Activated CD4-positive, alpha-beta T cell treated with anti-CD3 and anti-CD28 coated beads, Interleukin-2, amount 10 ng/mL, durations not matched to agents 7 days and 5 days (primary cell): ENCODE measurements at regions not wholly inside any gene's neighbourhood (a gene's known extent, or its start where the extent isn't known, plus 50 kb on each side); places are given as distances from the start of the nearest gene placed in this dataset.

Source experiments
- CTCF ChIA-PET: fragments of 350-600 bp; sonication (Branson Sonifier 250); formaldehyde crosslinking; loops from one replicate; lab custom pipeline; 2021; ENCODE audit warnings: antibody characterized with exemption; lab: Charles Lee
- POLR2A ChIA-PET: fragments of 350-600 bp; sonication (Branson Sonifier 250); formaldehyde crosslinking; loops from one replicate; lab custom pipeline; 2021; ENCODE audit warnings: antibody characterized with exemption; lab: Charles Lee
- DNase-seq: peaks from one replicate; pipeline ENCODE4 v3.0.0-alpha.2; 2020
- H3K27ac Mint-ChIP-seq: one replicate; pipeline ENCODE4 v1.8.0; 2021; ENCODE audit warnings: mild to moderate bottlenecking, moderate library complexity, mixed read lengths
- H3K27me3 Mint-ChIP-seq: one replicate; pipeline ENCODE4 v1.8.0; 2021; ENCODE audit warnings: mixed read lengths
- H3K36me3 Mint-ChIP-seq: one replicate; pipeline ENCODE4 v1.8.0; 2021; ENCODE audit warnings: low read depth, mixed read lengths
- H3K4me1 Mint-ChIP-seq: one replicate; pipeline ENCODE4 v1.8.0; 2021; ENCODE audit warnings: mixed read lengths
- H3K4me3 Mint-ChIP-seq: one replicate; pipeline ENCODE4 v1.8.0; 2021; ENCODE audit warnings: mild to moderate bottlenecking, moderate library complexity, mixed read lengths
- H3K9me3 Mint-ChIP-seq: one replicate; pipeline ENCODE4 v1.8.0; 2021; ENCODE audit warnings: mixed read lengths

DNA sequence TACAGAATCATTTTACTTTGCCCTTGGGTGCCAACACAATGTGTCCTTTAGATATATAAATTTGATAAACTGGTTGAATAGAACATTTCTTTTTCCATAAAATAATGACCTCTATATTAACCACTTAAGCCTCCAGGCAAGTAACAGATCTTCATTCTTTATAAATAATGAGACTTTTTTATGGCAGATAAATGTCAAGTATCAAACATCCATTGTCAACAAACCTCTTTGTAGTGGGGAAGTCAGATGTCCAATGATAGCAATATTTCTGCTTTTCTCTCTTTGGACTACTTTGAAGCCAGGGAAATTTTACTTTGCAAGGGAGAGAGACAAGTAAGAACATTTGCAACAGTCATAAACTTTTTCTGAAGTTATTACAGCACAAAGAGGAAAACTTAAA is 841.2 kb downstream of the CDH8 start:
- no peak for DNase-seq
- H3K27me3 Mint-ChIP-seq, result no peaks in the 10 kb centered on the region
- CTCF ChIA-PET, result no interaction called here
- no peak overlapping the region for H3K4me3 Mint-ChIP-seq
- H3K27ac Mint-ChIP-seq, result no peak overlapping the region
- no peaks in the 10 kb centered on the region for H3K4me1 Mint-ChIP-seq
- peaks cover 3% of the 10 kb centered on the region for H3K9me3 Mint-ChIP-seq
- no peaks in the 10 kb centered on the region for H3K36me3 Mint-ChIP-seq
- POLR2A ChIA-PET, result no interaction called here

DNA sequence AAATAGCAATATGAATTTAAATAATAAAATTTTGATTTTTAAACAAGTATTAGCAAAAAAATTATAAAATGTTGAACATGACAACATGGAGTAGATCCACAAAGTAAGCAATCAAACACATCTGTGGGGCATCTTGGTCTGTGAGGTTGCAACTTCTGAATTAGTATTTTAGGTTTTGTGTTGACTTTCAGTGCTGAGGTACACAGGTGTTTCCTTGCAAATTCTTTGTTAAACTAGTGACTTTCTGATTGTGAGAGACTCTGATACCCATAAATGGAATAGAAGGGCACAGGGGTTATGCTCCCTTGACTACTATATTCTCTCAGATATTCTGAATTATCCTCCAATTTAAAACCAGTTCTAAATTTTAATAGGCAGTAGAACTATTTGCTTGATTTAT is 841.7 kb downstream of the CDH8 start:
- Mint-ChIP-seq H3K27me3 (no peaks in the 10 kb centered on the region), H3K4me1 (no peaks in the 10 kb centered on the region), H3K36me3 (no peaks in the 10 kb centered on the region), H3K27ac (no peak overlapping the region), H3K4me3 (no peak overlapping the region), H3K9me3 (peaks cover 3% of the 10 kb centered on the region)
- no peak for DNase-seq
- ChIA-PET CTCF (no interaction called here), POLR2A (no interaction called here)

DNA sequence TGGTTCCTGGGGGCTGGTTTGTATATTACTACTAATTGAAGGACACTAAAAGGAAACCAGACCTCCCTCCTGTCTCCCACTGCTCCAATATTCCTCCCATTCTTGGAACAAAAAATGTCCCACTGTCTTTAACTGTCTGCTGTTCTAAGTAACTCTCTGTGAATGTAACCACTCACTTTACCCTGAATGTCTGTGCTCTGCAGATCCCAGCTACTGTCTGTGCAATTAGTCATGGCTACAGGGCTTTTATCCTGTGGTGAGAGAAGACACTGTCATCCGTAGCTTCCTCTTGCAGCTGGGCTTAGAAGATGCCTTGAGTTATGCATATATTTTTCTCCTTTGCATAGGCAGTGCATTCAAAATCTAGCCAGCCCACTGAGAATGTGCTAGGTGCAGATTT is 853.8 kb downstream of the CDH8 start:
- H3K9me3 Mint-ChIP-seq, result peaks cover 8% of the 10 kb centered on the region
- no peak overlapping the region for H3K27ac Mint-ChIP-seq
- CTCF ChIA-PET, result no interaction called here
- H3K4me3 Mint-ChIP-seq, result no peak overlapping the region
- no peak for DNase-seq
- POLR2A ChIA-PET, result no interaction called here
- H3K27me3 Mint-ChIP-seq, result no peaks in the 10 kb centered on the region
- no peaks in the 10 kb centered on the region for H3K4me1 Mint-ChIP-seq
- H3K36me3 Mint-ChIP-seq, result no peaks in the 10 kb centered on the region

DNA sequence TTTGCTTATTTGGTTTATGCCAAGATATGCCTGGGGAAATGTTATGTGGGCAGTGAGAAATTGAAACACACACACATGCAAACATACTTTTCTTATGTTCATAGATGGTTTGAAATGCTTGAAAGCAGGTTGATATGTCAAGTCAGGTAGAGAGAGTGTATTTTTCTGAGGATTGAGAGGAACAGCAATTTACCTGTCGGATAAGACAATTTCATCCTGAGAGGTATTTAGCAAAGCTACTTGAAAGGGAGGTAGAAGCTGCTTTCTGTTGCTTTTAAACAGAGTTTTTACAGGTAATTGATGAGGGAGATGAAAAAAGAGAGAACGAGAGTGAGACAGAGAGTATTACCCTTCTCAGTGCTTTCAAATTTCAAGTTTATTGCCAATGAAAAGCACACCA is 854.3 kb downstream of the CDH8 start:
- no peak overlapping the region for H3K27ac Mint-ChIP-seq
- H3K36me3 Mint-ChIP-seq, result no peaks in the 10 kb centered on the region
- H3K4me3 Mint-ChIP-seq, result no peak overlapping the region
- ChIA-PET CTCF (no interaction called here), POLR2A (no interaction called here)
- DNase-seq, result no peak
- peaks cover 8% of the 10 kb centered on the region for H3K9me3 Mint-ChIP-seq
- no peaks in the 10 kb centered on the region for H3K27me3 Mint-ChIP-seq
- H3K4me1 Mint-ChIP-seq, result no peaks in the 10 kb centered on the region

DNA sequence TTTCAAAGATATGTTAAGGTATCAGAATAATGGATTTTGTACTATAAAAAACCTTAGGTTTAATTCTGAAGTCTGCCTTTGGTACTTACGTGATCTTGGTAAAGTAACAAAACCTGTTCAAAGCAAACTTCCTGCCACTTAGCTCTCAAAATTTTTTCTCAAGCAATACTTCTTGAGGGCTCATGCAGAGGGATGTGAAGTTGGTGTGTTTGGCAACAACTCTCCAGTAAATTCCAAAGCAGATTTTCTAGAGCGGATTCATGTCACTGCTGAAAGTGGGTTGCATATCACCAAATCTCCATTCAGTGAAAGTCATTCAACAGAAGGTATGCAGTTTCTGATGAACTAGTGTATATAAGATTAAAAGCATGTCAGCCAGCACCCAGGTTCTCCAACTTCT is 856.7 kb downstream of the CDH8 start:
- Mint-ChIP-seq H3K9me3 (peaks cover 8% of the 10 kb centered on the region), H3K27ac (no peak overlapping the region), H3K27me3 (no peaks in the 10 kb centered on the region), H3K4me1 (no peaks in the 10 kb centered on the region), H3K36me3 (no peaks in the 10 kb centered on the region), H3K4me3 (no peak overlapping the region)
- DNase-seq, result no peak
- CTCF ChIA-PET, result no interaction called here
- POLR2A ChIA-PET, result no interaction called here

DNA sequence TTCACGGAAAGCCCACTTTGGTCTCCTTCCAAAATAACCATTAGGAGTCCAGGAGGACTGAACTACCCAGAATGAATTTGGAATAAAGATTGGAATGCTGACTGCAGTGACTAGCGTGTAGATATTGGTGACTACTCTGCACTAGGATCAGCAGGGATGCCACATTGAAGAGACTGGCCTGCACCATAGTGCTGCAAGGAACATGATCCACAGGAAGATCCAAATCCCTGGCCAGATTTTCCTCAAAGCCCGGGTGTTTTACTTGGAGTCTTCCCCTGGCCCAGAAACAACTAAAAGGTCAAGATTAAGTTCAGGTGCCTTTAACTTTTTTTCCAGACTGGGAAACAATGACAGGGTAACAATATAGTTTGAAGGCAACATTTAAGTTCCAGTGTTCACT is 870.4 kb downstream of the CDH8 start:
- H3K4me3 Mint-ChIP-seq, result no peak overlapping the region
- ChIA-PET POLR2A (no interaction called here), CTCF (no interaction called here)
- no peaks in the 10 kb centered on the region for H3K36me3 Mint-ChIP-seq
- no peaks in the 10 kb centered on the region for H3K4me1 Mint-ChIP-seq
- no peak overlapping the region for H3K27ac Mint-ChIP-seq
- no peak for DNase-seq
- H3K9me3 Mint-ChIP-seq, result peaks cover 10% of the 10 kb centered on the region
- no peaks in the 10 kb centered on the region for H3K27me3 Mint-ChIP-seq

DNA sequence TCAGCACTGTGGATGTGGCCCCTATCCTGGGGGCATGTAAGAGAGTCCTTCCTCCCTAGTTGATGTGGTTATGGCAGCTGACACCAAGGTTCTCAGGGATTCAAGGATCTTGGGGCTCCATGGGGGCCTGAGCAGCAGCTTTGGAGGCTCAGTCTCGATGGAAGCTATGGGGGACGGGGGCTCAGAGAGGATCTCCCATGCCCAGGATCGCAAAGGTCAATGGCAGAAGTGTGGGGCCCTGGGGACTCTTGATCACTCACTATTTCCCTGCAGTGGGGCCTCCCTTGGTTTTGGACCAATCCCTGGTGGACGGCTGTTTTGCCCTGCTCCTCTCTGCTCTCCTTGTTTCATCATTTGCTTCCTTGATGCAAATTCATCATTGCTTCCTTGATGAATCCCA is 885.9 kb downstream of the CDH8 start:
- no peak for DNase-seq
- Mint-ChIP-seq H3K36me3 (no peaks in the 10 kb centered on the region), H3K9me3 (peaks cover 8% of the 10 kb centered on the region), H3K27ac (no peak overlapping the region), H3K27me3 (no peaks in the 10 kb centered on the region), H3K4me1 (no peaks in the 10 kb centered on the region), H3K4me3 (no peak overlapping the region)
- CTCF ChIA-PET, result no interaction called here
- POLR2A ChIA-PET, result no interaction called here

DNA sequence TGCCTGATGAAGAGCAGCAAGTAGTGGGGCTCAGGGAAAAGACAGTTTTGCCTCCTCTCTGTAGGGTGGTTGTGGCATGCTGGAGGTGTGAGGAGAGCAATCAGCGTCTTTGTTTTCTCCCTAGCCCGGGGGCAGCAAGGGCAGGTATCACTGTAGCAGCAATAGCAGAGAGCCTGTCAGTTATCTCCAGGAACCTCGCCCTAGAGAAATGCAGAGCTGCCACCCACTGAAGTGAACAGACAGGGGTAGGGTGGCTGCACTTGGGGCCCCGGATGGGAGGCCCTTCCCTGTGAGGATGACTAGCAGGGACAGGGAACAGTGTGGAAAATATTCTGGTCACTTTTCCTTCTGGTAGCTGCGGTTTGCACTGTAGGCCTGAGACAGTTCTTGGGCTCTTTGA is 886.5 kb downstream of the CDH8 start:
- no peak overlapping the region for H3K4me3 Mint-ChIP-seq
- H3K27me3 Mint-ChIP-seq, result no peaks in the 10 kb centered on the region
- no peak overlapping the region for H3K27ac Mint-ChIP-seq
- DNase-seq, result no peak
- H3K36me3 Mint-ChIP-seq, result no peaks in the 10 kb centered on the region
- H3K9me3 Mint-ChIP-seq, result peaks cover 7% of the 10 kb centered on the region
- no peaks in the 10 kb centered on the region for H3K4me1 Mint-ChIP-seq
- ChIA-PET CTCF (no interaction called here), POLR2A (no interaction called here)

DNA sequence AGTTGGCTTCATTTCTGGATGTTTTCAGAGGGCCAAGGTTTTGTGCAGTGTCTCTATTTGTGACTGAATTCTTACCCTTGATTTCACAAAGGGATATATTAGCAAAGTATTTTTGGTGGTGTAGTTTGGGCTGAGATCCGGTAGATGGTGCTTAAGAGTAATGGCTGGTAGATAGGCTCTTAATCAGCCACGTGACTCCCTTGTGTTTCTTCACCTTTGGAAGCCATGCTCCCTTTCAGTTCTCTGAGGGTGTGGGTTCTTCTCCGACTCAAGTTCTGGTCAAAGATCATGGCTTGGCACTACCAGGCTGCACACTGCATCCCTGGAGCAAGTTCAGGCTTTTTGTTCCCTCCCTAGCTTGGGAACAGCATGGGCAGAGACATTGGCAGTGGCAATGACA is 887.3 kb downstream of the CDH8 start:
- POLR2A ChIA-PET, result no interaction called here
- Mint-ChIP-seq H3K4me3 (no peak overlapping the region), H3K36me3 (no peaks in the 10 kb centered on the region), H3K9me3 (peaks cover 10% of the 10 kb centered on the region), H3K27me3 (no peaks in the 10 kb centered on the region), H3K27ac (no peak overlapping the region), H3K4me1 (no peaks in the 10 kb centered on the region)
- CTCF ChIA-PET, result no interaction called here
- no peak for DNase-seq

DNA sequence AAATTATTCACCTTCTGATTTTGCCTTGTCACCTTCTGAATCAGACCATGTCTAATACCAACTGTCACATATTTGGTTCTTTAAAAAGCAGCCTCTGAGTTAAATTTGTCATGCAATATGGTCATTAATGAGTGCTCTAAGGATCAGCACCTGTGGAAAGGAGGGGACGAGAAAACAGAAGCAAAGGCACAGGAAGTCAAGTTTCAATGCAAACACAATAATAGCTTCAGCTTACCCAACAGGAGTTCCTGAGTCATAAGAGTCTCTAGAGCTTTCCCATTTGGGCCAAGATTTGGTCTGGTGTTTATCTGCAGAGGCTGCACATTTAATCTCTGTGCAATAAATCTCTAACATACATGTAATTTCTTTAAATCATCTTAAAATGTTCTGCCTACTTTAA is 889.8 kb downstream of the CDH8 start:
- ChIA-PET POLR2A (no interaction called here), CTCF (no interaction called here)
- DNase-seq, result no peak
- Mint-ChIP-seq H3K36me3 (no peaks in the 10 kb centered on the region), H3K4me1 (no peaks in the 10 kb centered on the region), H3K4me3 (no peak overlapping the region), H3K27ac (no peak overlapping the region), H3K9me3 (peaks cover 9% of the 10 kb centered on the region), H3K27me3 (no peaks in the 10 kb centered on the region)

DNA sequence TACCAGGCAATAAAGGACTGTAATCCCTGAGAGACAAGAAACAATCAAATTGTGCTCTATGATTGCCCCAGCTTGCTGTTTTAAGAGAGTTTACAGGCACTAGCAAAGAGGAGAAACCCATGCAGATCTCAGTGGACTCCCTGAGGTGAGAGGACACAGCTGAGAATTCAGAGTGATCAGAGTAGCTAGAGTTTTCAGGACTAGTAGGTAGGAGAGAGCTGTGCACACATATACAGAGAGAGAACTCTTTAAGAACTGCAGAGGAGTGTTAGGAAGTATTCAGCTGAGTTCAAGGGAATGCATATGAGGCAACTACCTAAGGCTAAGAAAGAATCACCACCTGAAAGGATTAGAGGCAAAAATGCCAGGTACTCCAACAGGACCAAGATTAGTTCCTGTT is 904.8 kb downstream of the CDH8 start:
- Mint-ChIP-seq H3K4me1 (no peaks in the 10 kb centered on the region), H3K36me3 (no peaks in the 10 kb centered on the region), H3K27ac (no peak overlapping the region), H3K4me3 (no peak overlapping the region), H3K27me3 (no peaks in the 10 kb centered on the region), H3K9me3 (peaks cover 10% of the 10 kb centered on the region)
- ChIA-PET CTCF (no interaction called here), POLR2A (no interaction called here)
- DNase-seq, result no peak

DNA sequence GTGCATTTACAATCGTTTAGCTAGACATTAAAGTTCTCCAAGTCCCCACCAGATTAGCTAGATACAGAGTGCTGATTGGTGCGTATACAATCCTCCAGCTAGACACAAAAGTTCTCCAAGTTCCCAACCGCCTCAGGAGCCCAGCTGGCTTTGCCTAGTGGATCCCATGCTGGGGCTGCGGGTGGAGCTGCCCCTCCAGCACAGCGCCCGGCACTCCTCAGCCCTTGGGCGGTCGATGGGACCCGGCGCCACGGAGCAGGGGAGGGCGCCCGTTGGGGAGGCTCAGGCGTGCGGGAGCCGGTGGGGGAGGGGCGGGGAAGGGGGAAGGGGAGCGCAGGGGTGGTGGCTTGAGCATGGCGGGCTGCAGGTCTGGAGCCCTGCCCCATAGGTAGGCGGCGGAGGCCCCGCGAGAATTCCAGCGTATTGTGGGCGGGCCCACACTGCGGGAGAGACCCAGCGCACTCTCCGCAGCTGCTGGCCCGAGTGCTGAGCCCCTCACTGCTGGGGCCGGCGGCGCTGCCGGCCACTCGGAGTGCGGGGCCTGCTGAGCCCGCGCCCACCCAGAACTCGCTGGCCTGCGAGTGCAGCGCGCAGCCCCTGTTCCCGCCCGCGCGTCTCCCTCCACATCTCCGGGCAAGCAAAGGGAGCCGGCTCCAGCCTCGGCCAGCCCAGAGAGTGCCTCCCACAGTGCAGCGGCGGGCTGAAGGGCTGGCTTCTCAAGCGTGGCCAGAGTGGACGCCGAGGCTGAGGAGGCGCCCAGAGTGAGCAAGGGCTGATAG is 907.5 kb downstream of the CDH8 start:
- ChIA-PET CTCF (no interaction called here), POLR2A (no interaction called here)
- no peaks in the 10 kb centered on the region for H3K4me1 Mint-ChIP-seq
- no peak for DNase-seq
- no peak overlapping the region for H3K27ac Mint-ChIP-seq
- H3K36me3 Mint-ChIP-seq, result no peaks in the 10 kb centered on the region
- peaks cover 10% of the 10 kb centered on the region for H3K9me3 Mint-ChIP-seq
- no peak overlapping the region for H3K4me3 Mint-ChIP-seq
- H3K27me3 Mint-ChIP-seq, result no peaks in the 10 kb centered on the region

DNA sequence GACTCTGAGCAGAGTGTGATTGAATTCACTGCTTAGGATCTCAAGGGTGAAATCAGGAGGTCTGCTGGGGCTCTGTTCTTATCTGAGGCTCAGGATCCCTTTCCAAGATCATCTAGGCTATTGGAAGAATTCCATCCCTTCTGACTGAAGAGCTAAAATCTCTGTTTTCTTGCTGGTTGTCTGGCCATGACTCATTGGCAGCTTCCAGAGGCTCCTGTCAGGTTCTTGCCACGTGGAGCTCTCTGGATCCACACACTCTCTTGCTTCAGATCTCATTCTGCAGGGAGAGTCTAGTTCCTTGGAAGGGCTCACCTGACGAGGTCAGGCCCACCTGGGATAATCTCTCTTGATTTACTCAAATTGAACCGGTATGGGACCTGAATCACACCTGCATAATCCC is 930.7 kb downstream of the CDH8 start:
- Mint-ChIP-seq H3K27me3 (no peaks in the 10 kb centered on the region), H3K4me3 (no peak overlapping the region), H3K27ac (no peak overlapping the region), H3K4me1 (no peaks in the 10 kb centered on the region), H3K36me3 (no peaks in the 10 kb centered on the region), H3K9me3 (no peaks in the 10 kb centered on the region)
- CTCF ChIA-PET, result no interaction called here
- POLR2A ChIA-PET, result no interaction called here
- no peak for DNase-seq

DNA sequence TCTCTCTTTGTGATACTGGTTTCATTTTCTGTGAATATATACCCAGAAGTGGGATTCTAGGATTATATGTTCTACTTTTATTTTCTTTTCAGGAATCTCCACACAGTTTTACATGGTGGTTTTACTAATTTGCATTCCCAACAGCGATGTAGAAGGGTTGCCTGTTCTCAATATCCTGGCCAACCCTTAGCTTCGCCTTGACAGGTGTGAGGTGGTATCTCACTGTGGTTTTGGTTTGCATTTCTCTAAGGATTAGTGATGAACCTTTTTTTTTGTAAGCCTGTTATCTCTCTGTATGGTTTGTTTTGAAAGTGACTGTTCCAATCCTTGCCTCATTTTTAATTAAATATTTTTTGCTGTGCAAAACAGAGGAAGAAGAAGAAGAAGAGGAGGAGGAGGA is 937.7 kb downstream of the CDH8 start:
- ChIA-PET POLR2A (no interaction called here), CTCF (no interaction called here)
- Mint-ChIP-seq H3K4me3 (no peak overlapping the region), H3K9me3 (peaks cover 14% of the 10 kb centered on the region), H3K27ac (no peak overlapping the region), H3K27me3 (no peaks in the 10 kb centered on the region), H3K36me3 (no peaks in the 10 kb centered on the region), H3K4me1 (no peaks in the 10 kb centered on the region)
- DNase-seq, result no peak
